ENCODE measurements at regions not wholly inside any gene's neighbourhood (a gene's known extent, or its start where the extent isn't known, plus 50 kb on each side); places are given as distances from the start of the nearest gene placed in this dataset.

- ChIA-PET CTCF (no interaction called here), POLR2A (no interaction called here), SMC1A (ENCODE audit: uncharacterized antibody, unreplicated experiment) (no interaction called here), RAD21 (ENCODE audit: unreplicated experiment) (no interaction called here)
- Histone ChIP-seq H3K9ac (ENCODE audit: control insufficient read depth, insufficient read depth, low read length) (no peak overlapping the region), H3K79me2 (ENCODE audit: control insufficient read depth, insufficient read depth, low read length) (no peaks in the 10 kb centered on the region), H2AFZ (ENCODE audit: control insufficient read depth, low read depth, low read length) (no peak overlapping the region), H3K4me3 (no peak overlapping the region), H3K36me3 (ENCODE audit: control insufficient read depth in 2 of 2, insufficient read depth in 2 of 2, low read length in 1 of 2) (no peaks in the 10 kb centered on the region), H3K4me2 (ENCODE audit: control insufficient read depth, insufficient read depth) (no peak overlapping the region), H4K20me1 (ENCODE audit: control insufficient read depth, insufficient read depth) (no peaks in the 10 kb centered on the region), H3K27me3 (replicated peaks in 1 of 2; ENCODE audit: control insufficient read depth in 2 of 2, insufficient read depth in 2 of 2, low read length in 1 of 2) (peaks cover 0 to 2% of the 10 kb centered on the region in 2 experiments; a peak in 1 of 4 replicates), H3K4me1 (ENCODE audit: control insufficient read depth, insufficient read depth, low read length) (no peaks in the 10 kb centered on the region), H3K9me3 (replicated peaks; ENCODE audit: control insufficient read depth, insufficient read depth, low read length) (no peaks in the 10 kb centered on the region), H3K27ac (ENCODE audit: control insufficient read depth, insufficient read depth) (no peak overlapping the region)
- TF ChIP-seq TBL1XR1 (IDR thresholded peaks at IDR 0.05; ENCODE audit: low read depth, low read length) (no peak), ATF7 (IDR thresholded peaks at IDR 0.05; ENCODE audit: low read depth) (no peak), NKRF (conservative IDR thresholded peaks at IDR 0.05) (no peak), BHLHE40 (IDR thresholded peaks at IDR 0.05; ENCODE audit: borderline replicate concordance in 1 of 2, low read depth in 2 of 2, low read length in 1 of 2) (no peak), FOXK2 (IDR thresholded peaks at IDR 0.05) (no peak), E4F1 (IDR thresholded peaks at IDR 0.05; ENCODE audit: borderline replicate concordance, partially characterized antibody) (no peak)
- FAIRE-seq (no peak), ATAC-seq (no peak), DNase-seq (ENCODE audit: low read depth, low spot score) (no peak)
- 5% methylated on average over 7 of the region's 7 CpGs for WGBS (ENCODE audit: insufficient coverage, insufficient replicate concordance, low lambda C conversion rate, missing lambda C conversion rate)
- no TSS peak for BruUV-seq (replicated peaks)
- in situ Hi-C loops (cut with MboI) = no loop called here
- intact Hi-C loops (cut with micrococcal nuclease; ENCODE audit: unreplicated experiment) = no loop called here
These were observed 273.1 kb downstream of the MATN1 start for GRCh38 chr1:30450148-30450817.
